HCT116 (cell line): ENCODE measurements at regions not wholly inside any gene's neighbourhood (a gene's known extent, or its start where the extent isn't known, plus 50 kb on each side); places are given as distances from the start of the nearest gene placed in this dataset.

Experiments
- ATAC-seq: fragments of 200-7000 bp; cut with Tn5 transposase; 2 replicates; pipeline ENCODE4 v1.9.1; 2020; ENCODE audit warnings: mild to moderate bottlenecking, moderate library complexity
- BruUV-seq: library from RNA; stranded (reverse); fragments of 400-500 nt; replicated peaks from 2 replicates; lab custom pipeline; 2021; lab: Mats Ljungman, UMichigan
- CTCF ChIA-PET: fragments of 300-600 bp; sonication (Branson Sonifier 250); formaldehyde crosslinking; loops from one replicate; lab custom pipeline; 2021; ENCODE audit warnings: antibody characterized with exemption; lab: Charles Lee
- POLR2A ChIA-PET: fragments of 300-600, 350-600 bp; sonication (Branson Sonifier 250); formaldehyde crosslinking; loops from one replicate; lab custom pipeline; 2021; ENCODE audit warnings: antibody characterized with exemption; lab: Charles Lee
- RAD21 ChIA-PET, 2 experiments: fragments of 300-600 bp; sonication (Branson Sonifier 250); formaldehyde crosslinking; loops; one replicate each; lab custom pipeline; 2023; ENCODE audit warnings: low total read pairs in 2 of 2; ENCODE audit not compliant: uncharacterized antibody in 2 of 2, unreplicated experiment in 2 of 2, low non-redundant PET in 1 of 2; lab: Charles Lee
- DNase-seq: peaks from one replicate; pipeline ENCODE4 v3.0.0-alpha.2; 2010; ENCODE audit warnings: low read depth, low spot score
- H2AFZ ChIP-seq: fragments of 200-600 bp; shearing (Covaris generic), sonication (generic); 2 replicates; pipeline ENCODE4 v1.6.1; 2017; ENCODE audit warnings: low read depth, mixed run types, mixed read lengths, antibody characterized with exemption, low read length; ENCODE audit not compliant: poor library complexity, severe bottlenecking
- H3K27ac ChIP-seq: 2 replicates; pipeline ENCODE4 v1.5.1; 2012; ENCODE audit warnings: low read depth, low read length
- H3K27me3 ChIP-seq: fragments of 200-600 bp; sonication (generic); 2 replicates; pipeline ENCODE4 v1.6.1; 2016; ENCODE audit warnings: mixed run types, low read length, mixed read lengths; ENCODE audit not compliant: insufficient read depth
- H3K36me3 ChIP-seq, 2 experiments: fragments of 200-500 bp in 1 of 2; fragments of 200-600 bp in 1 of 2; sonication (Bioruptor generic) in 1 of 2; sonication (generic) in 1 of 2; 2 replicates each; pipeline versions ENCODE4 v1.5.1 to v1.6.1; 2014 to 2016; ENCODE audit warnings: low read length in 2 of 2, inconsistent platforms in 1 of 2, mixed read lengths in 1 of 2, mixed run types in 1 of 2; ENCODE audit not compliant: insufficient read depth in 2 of 2, control insufficient read depth in 1 of 2
- H3K4me1 ChIP-seq, 2 experiments: fragments of 200-600 bp in 1 of 2; sonication (generic) in 1 of 2; 2 replicates each; pipeline versions ENCODE4 v1.5.1 to v1.6.1; 2012 to 2017; ENCODE audit warnings: low read length in 2 of 2, inconsistent platforms in 1 of 2, mild to moderate bottlenecking in 1 of 2, mixed read lengths in 1 of 2, mixed run types in 1 of 2, moderate library complexity in 1 of 2; ENCODE audit not compliant: insufficient read depth in 2 of 2, control insufficient read depth in 1 of 2
- H3K4me2 ChIP-seq: fragments of 200-600 bp; sonication (generic); 2 replicates; pipeline ENCODE4 v1.6.1; 2017; ENCODE audit warnings: mixed run types, low read length, mixed read lengths
- H3K4me3 ChIP-seq, 2 experiments: fragments of 200-600 bp in 1 of 2; sonication (generic) in 1 of 2; replicated peaks in 1 of 2; 2 replicates each; pipeline ENCODE4 v1.5.1; 2011 to 2016; ENCODE audit warnings: low read length in 2 of 2, control low read depth in 1 of 2, low read depth in 1 of 2, mild to moderate bottlenecking in 1 of 2, mixed read lengths in 1 of 2, mixed run types in 1 of 2
- H3K79me2 ChIP-seq: fragments of 200-600 bp; sonication (generic); 2 replicates; pipeline ENCODE4 v1.6.1; 2017; ENCODE audit warnings: mild to moderate bottlenecking, mixed run types, low read length, moderate library complexity, mixed read lengths; ENCODE audit not compliant: insufficient read depth
- H3K9ac ChIP-seq: fragments of 200-600 bp; sonication (generic); 2 replicates; pipeline ENCODE4 v1.6.1; 2016; ENCODE audit warnings: low read length, mixed read lengths
- H3K9me2 ChIP-seq: fragments of 200-600 bp; sonication (generic), shearing (Covaris generic); 2 replicates; pipeline ENCODE4 v1.6.1; 2017; ENCODE audit warnings: mixed run types, mild to moderate bottlenecking, moderate library complexity; ENCODE audit not compliant: insufficient read depth
- H3K9me3 ChIP-seq, 2 experiments: fragments of 200-500 bp in 1 of 2; fragments of 200-600 bp in 1 of 2; sonication (Bioruptor generic) in 1 of 2; sonication (generic) in 1 of 2; 2 replicates each; pipeline ENCODE4 v1.6.1; 2014 to 2017; ENCODE audit warnings: low read length in 2 of 2, mixed read lengths in 2 of 2, inconsistent platforms in 1 of 2, low read depth in 1 of 2, mild to moderate bottlenecking in 1 of 2, mixed run types in 1 of 2, moderate library complexity in 1 of 2; ENCODE audit not compliant: control insufficient read depth in 1 of 2, insufficient read depth in 1 of 2
- H4K20me1 ChIP-seq: fragments of 200-600 bp; sonication (generic), shearing (Covaris generic); 2 replicates; pipeline ENCODE4 v1.6.1; 2017; ENCODE audit warnings: mixed run types, mild to moderate bottlenecking, moderate library complexity; ENCODE audit not compliant: insufficient read depth
- CBX3 ChIP-seq: IDR thresholded peaks from 2 replicates; pipeline ENCODE4 v1.6.1; 2012; ENCODE audit warnings: low read depth
- CEBPB ChIP-seq: IDR thresholded peaks from 2 replicates; pipeline ENCODE4 v1.6.1; 2012; ENCODE audit warnings: low read depth
- EGR1 ChIP-seq: IDR thresholded peaks from 2 replicates; pipeline ENCODE4 v1.6.1; 2012; ENCODE audit warnings: low read depth
- ELF1 ChIP-seq: IDR thresholded peaks from 2 replicates; pipeline ENCODE4 v1.6.1; 2012; ENCODE audit warnings: low read depth, borderline replicate concordance
- EZH2 ChIP-seq: fragments of 200-600 bp; sonication (generic); IDR thresholded peaks from 2 replicates; pipeline ENCODE4 v1.6.1; 2017; ENCODE audit warnings: antibody characterized with exemption, mixed run types
- EZH2phosphoT487 ChIP-seq: fragments of 200-600 bp; IDR thresholded peaks from 2 replicates; pipeline ENCODE4 v1.6.1; 2018; ENCODE audit warnings: antibody characterized with exemption, borderline replicate concordance
- JUND ChIP-seq: IDR thresholded peaks from 2 replicates; pipeline ENCODE4 v1.6.1; 2012
- POLR2A ChIP-seq: IDR thresholded peaks from 2 replicates; pipeline ENCODE4 v1.7.0; 2011; ENCODE audit warnings: borderline replicate concordance; ENCODE audit not compliant: insufficient read depth, insufficient read length; ENCODE audit errors: extremely low read depth
- POLR2AphosphoS5 ChIP-seq: IDR thresholded peaks from 2 replicates; pipeline ENCODE4 v1.6.1; 2011; ENCODE audit warnings: mild to moderate bottlenecking, low read depth, low read length, moderate library complexity
- SIN3A ChIP-seq: IDR thresholded peaks from 2 replicates; pipeline ENCODE4 v1.6.1; 2012; ENCODE audit warnings: low read depth
- SRF ChIP-seq: IDR thresholded peaks from 2 replicates; pipeline ENCODE4 v1.6.1; 2012; ENCODE audit warnings: low read depth
- TCF7L2 ChIP-seq: IDR thresholded peaks from 2 replicates; pipeline ENCODE4 v1.7.0; 2011; ENCODE audit warnings: borderline replicate concordance, inconsistent platforms; ENCODE audit not compliant: insufficient read depth, insufficient read length; ENCODE audit errors: extremely low read depth
- YY1 ChIP-seq: IDR thresholded peaks from 2 replicates; pipeline ENCODE4 v1.6.1; 2011; ENCODE audit warnings: low read length, low read depth, moderate library complexity, mild to moderate bottlenecking; ENCODE audit not compliant: insufficient replicate concordance; ENCODE audit errors: extremely low read depth
- ZFX ChIP-seq: fragments of 450-650 bp; IDR thresholded peaks from 2 replicates; pipeline ENCODE4 v1.6.1; 2017
- ZNF274 ChIP-seq: fragments of 200-500 bp; sonication (Bioruptor generic); IDR thresholded peaks from 2 replicates; pipeline ENCODE4 v1.6.1; 2014; ENCODE audit warnings: mild to moderate bottlenecking, low read depth, low read length, inconsistent platforms
- intact Hi-C: fragments of 100-400 bp; cut with micrococcal nuclease; formaldehyde crosslinking; loops from 2 replicates; pipeline ENCODE4 v1.10.0; 2022
- TF ChIP-seq, protein P1 (sequence below): IDR thresholded peaks from 2 replicates; pipeline ENCODE4 v1.6.1; 2012
- TF ChIP-seq, protein P2 (sequence below): IDR thresholded peaks from 2 replicates; pipeline ENCODE4 v1.6.1; 2012; ENCODE audit warnings: low read depth
- TF ChIP-seq, protein P3 (sequence below): IDR thresholded peaks from 2 replicates; pipeline ENCODE4 v1.6.1; 2012

DNA sequence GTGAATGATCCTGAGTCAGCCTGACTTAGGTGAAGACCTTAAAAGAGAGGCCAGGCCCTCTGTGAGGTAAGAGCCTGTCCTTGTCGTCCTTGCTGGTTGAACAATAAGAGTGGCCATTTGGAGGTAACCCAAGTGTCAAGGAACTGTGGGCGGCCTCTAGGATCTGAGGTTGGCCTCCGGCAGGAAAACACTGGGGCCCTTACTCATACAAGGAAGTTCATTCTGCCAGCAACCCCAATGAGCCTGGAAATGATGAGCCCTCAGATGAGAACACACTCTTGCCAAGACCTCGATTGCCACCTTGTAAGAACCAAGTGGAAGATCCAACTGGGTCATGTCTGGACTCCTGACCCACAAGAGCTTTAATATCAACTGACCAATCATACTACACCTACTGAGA is 95.5 kb upstream of the LRATD1 start:
- intact Hi-C loops: no loop called here
- Histone ChIP-seq H3K27me3 (no peaks in the 10 kb centered on the region), H2AFZ (no peak overlapping the region), H3K79me2 (no peaks in the 10 kb centered on the region), H3K4me3 (no peak overlapping the region), H3K9me3 (peaks cover 0 to 25% of the 10 kb centered on the region in 2 experiments; a peak in 2 of 4 replicates), H3K9ac (no peak overlapping the region), H3K4me1 (no peaks in the 10 kb centered on the region), H3K36me3 (no peaks in the 10 kb centered on the region), H4K20me1 (no peaks in the 10 kb centered on the region), H3K27ac (no peak overlapping the region), H3K9me2 (no peaks in the 10 kb centered on the region), H3K4me2 (no peak overlapping the region)
- RAD21 ChIA-PET: no interaction called here
- TF ChIP-seq EGR1 (no peak), JUND (no peak), EZH2phosphoT487 (no peak), CEBPB (no peak), CBX3 (no peak)
- no peak for ATAC-seq
- POLR2A ChIA-PET: no interaction called here
- BruUV-seq: no TSS peak
- CTCF ChIA-PET: no interaction called here
- DNase-seq: no peak

DNA sequence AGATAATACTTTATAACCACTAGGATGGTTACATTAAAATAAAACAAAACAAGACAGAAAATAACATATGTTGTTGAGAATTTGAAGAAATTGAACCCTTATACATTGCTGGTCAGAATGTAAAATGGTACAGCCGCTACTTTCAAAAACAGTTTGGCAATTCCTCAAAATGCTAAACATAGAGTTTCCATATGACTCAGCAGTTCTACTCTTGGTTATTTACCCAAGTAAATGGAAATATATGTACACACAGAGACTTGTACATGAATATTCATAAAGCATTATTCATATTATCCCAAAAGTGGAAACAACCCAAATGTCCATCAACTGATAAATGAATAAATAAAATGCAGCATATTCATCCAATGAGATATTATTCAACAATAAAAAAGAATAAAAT is 92.5 kb upstream of the LRATD1 start:
- Histone ChIP-seq H3K9me3 (peaks cover 0 to 19% of the 10 kb centered on the region in 2 experiments; a peak in 2 of 4 replicates), H3K4me3 (no peak overlapping the region), H3K27ac (no peak overlapping the region), H3K9me2 (no peaks in the 10 kb centered on the region), H3K27me3 (no peaks in the 10 kb centered on the region), H3K4me2 (no peak overlapping the region), H3K79me2 (no peaks in the 10 kb centered on the region), H3K9ac (no peak overlapping the region), H3K36me3 (no peaks in the 10 kb centered on the region), H4K20me1 (no peaks in the 10 kb centered on the region), H2AFZ (no peak overlapping the region), H3K4me1 (no peaks in the 10 kb centered on the region)
- no peak for ATAC-seq
- POLR2A ChIA-PET: no interaction called here
- BruUV-seq: no TSS peak
- no peak for DNase-seq
- intact Hi-C loops: no loop called here
- RAD21 ChIA-PET: no interaction called here
- CTCF ChIA-PET: no interaction called here
- TF ChIP-seq, protein P1, sequence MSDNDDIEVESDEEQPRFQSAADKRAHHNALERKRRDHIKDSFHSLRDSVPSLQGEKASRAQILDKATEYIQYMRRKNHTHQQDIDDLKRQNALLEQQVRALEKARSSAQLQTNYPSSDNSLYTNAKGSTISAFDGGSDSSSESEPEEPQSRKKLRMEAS: no peak
- TF ChIP-seq SIN3A: no peak
- no peak for TF ChIP-seq POLR2A
- TF ChIP-seq ZNF274: no peak
- TF ChIP-seq, protein P2, sequence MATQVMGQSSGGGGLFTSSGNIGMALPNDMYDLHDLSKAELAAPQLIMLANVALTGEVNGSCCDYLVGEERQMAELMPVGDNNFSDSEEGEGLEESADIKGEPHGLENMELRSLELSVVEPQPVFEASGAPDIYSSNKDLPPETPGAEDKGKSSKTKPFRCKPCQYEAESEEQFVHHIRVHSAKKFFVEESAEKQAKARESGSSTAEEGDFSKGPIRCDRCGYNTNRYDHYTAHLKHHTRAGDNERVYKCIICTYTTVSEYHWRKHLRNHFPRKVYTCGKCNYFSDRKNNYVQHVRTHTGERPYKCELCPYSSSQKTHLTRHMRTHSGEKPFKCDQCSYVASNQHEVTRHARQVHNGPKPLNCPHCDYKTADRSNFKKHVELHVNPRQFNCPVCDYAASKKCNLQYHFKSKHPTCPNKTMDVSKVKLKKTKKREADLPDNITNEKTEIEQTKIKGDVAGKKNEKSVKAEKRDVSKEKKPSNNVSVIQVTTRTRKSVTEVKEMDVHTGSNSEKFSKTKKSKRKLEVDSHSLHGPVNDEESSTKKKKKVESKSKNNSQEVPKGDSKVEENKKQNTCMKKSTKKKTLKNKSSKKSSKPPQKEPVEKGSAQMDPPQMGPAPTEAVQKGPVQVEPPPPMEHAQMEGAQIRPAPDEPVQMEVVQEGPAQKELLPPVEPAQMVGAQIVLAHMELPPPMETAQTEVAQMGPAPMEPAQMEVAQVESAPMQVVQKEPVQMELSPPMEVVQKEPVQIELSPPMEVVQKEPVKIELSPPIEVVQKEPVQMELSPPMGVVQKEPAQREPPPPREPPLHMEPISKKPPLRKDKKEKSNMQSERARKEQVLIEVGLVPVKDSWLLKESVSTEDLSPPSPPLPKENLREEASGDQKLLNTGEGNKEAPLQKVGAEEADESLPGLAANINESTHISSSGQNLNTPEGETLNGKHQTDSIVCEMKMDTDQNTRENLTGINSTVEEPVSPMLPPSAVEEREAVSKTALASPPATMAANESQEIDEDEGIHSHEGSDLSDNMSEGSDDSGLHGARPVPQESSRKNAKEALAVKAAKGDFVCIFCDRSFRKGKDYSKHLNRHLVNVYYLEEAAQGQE: no peak
- no peak for TF ChIP-seq POLR2AphosphoS5
- no peak for TF ChIP-seq EZH2phosphoT487
- TF ChIP-seq ELF1: no peak
- TF ChIP-seq TCF7L2: no peak
- no peak for TF ChIP-seq EZH2
- no peak for TF ChIP-seq CBX3
- TF ChIP-seq, protein P3, sequence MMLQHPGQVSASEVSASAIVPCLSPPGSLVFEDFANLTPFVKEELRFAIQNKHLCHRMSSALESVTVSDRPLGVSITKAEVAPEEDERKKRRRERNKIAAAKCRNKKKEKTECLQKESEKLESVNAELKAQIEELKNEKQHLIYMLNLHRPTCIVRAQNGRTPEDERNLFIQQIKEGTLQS: no peak
- TF ChIP-seq ZFX: no peak
- TF ChIP-seq EGR1: no peak
- TF ChIP-seq YY1: no peak
- TF ChIP-seq SRF: no peak
